GM03348 (cell line): ENCODE measurements at regions not wholly inside any gene's neighbourhood (a gene's known extent, or its start where the extent isn't known, plus 50 kb on each side); places are given as distances from the start of the nearest gene placed in this dataset.

ENCODE experiments used
- DNase-seq: peaks from one replicate; pipeline ENCODE4 v3.0.0; 2012; ENCODE audit warnings: low spot score

- DNase-seq: no peak
Observed at GRCh38 chr2:196390243-196391148, 219.1 kb upstream of the STK17B start.

GRCh38 chr2:196391149-196391479 is 219.7 kb upstream of the STK17B start:
- DNase-seq: no peak

- DNase-seq: no peak
Observed at GRCh38 chr2:196399096-196399495, 227.7 kb upstream of the STK17B start.

DNA sequence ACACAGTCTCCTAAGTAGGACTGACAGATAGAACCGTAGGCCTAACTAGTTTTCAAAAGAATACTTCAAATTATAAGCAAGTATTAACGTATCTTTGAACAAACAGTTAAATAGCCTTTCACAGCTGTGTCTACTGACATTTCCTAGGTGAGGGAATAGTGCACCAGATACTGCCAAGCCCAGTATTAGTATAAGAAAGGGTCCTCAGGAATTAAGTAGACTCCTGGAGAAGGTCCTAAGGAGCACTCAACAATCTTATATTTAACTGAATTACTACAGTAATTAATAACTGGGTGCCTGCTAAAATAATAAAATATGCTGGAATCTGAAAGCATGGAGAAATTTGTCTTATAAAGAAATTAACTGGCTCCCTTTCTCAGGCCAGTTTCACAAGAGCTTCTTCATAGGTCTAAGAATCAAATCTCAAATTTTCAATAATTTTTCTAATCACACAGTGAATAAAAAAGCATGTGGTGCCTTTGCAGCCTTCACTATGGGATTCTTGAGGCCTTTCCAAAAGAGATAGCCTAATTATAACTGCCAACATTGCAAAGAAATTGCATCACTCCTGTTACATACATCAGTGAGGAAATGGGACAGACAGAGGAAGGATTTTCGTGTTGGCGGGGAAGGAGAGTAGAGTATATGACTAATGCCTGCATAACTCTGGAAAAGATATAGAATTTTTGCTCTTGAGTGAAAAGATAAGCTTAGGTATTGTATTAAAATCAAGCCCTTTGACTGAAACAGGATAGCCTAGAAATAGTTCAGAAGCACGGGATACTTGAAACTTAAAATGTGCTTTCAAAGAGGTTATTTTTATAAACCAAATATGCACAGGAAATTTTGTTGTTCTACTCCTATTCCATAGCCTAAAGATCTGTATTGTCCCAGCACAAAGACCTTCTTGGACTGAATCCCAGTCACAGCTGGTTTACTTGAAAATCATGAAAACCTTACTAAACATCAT is 228.6 kb upstream of the STK17B start:
- DNase-seq: peak; percentile 81

DNA sequence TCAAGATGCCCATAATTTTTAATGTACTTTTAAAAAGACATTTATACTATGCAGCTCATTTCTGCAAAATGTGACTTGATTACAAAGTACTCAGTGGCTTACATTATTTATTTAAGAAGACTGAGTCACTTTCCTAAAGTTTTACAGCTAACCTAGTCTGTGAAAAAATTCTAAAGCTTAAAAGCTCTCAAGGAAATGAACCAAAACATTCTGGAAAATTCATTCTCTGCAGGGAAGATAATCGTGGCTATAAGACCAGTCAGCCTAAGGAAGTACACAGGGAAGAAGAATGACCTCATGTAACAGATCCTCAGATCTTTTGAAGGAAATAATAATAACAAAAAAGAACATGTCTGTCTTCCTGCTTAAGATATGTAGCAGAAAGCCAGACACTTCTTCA is 232.1 kb upstream of the STK17B start:
- no peak for DNase-seq

DNA sequence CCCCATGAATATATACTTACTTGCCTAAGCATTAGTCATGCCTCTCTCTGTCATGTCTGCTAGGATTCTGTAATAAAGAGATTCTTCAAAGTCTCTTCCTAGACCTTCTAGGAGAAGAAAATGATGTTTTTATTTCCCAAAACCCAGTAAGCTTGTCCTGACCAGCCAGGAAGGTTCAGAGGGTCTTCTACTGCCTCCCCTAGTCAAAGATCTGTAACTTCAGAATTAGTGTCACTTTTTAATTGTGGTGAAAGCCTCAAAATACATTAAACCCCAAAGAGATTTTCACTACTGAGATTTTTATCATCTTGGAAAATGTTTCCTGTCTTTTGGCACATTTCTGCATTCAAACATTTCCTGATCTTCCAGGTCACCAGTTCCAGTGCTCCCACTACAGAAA is 232.9 kb upstream of the STK17B start:
- no peak for DNase-seq

DNA sequence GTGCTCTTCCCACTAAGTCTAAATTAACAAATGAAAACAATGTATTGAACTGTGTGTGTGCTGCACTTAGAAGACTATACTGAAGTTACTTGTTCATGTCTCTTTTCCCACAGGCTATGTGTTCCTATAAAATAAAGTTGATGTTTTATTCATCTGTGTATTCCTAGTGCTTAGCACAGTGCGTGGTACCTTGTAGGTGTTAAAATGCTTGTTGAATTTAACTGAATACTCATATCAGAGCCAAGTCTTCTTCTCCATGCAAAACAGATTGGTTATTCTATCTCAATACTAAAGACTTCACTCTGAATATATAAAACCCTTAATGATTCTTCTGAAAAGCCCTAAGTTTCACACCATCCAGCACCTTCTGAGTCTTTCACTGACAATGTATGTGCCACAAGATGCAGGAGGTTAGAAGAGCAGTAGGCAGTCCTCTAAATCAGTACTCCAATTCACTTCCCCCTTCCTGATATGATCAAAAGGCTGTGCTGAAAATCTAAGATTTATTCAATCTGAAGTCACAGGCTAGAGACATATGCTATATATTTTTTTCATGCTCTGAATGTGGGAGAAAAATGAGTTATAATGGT is 231.7 kb upstream of the CCDC150 start:
- DNase-seq: no peak

DNA sequence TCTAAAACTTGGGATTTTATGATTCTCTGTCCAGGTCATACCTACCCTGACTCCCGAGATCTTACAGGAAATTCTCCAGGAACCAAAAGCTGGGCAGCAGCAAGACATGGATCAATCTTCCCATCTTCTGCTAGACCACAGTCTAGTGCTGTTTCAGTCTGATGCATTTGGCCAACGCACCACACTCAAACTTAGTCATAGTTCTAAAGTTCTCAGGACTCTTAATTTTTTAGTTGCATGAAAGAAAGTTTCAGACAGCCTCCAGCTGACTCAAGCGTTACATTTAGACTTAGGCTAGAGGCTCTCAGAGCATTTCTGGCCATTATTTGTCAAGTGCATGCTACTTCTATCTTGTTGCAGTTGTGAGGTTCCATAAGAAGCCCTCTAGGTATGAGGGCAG is 230.1 kb upstream of the CCDC150 start:
- no peak for DNase-seq

- no peak for DNase-seq
Observed at GRCh38 chr2:196410008-196410407, 229.5 kb upstream of the CCDC150 start.

DNA sequence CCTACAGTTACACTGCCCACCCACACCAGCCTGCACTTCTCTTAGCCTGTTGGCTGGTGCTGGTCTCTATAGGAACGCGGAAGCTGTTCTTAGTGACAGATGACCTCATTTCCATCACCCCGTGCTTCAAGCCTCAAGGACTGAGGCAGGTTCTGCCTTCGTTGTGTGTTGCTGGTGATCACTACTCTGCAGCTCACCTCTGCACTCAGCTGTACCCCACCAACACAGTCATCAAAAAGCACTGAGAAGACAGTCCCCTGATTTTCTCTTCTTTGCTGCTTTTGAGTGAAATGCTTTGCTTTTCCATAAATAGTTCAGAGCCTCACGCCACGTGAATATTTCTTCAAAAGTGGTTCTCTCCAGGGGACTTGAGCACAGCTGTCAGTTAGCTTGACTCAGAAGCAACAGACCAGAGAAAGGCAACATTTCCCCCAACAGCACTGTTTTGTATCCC is 225.7 kb upstream of the CCDC150 start:
- DNase-seq: peak; percentile 61

DNA sequence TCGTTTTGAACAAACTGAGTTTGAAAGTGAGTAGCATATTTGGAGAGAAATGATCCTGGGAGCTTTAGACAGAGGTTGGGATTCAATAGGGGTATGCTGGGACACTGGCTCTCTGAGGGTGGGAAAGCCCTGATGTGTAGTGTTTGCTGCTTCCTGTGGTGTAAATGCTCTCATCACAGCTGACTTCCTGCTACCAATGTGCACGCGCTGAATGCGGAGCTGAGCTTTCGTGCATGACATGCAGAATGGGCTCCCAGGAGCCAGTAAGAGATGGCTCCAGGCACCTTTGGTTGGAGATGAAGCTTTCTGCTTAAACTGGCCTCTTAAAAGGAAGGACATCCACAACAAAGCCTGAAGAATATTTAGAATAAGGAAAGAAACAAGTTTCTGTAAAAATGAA is 224.1 kb upstream of the CCDC150 start:
- no peak for DNase-seq

- DNase-seq: no peak
Observed at GRCh38 chr2:196420143-196420542, 219.4 kb upstream of the CCDC150 start.

- DNase-seq: no peak
Observed at GRCh38 chr2:196421880-196422279, 217.6 kb upstream of the CCDC150 start.

DNA sequence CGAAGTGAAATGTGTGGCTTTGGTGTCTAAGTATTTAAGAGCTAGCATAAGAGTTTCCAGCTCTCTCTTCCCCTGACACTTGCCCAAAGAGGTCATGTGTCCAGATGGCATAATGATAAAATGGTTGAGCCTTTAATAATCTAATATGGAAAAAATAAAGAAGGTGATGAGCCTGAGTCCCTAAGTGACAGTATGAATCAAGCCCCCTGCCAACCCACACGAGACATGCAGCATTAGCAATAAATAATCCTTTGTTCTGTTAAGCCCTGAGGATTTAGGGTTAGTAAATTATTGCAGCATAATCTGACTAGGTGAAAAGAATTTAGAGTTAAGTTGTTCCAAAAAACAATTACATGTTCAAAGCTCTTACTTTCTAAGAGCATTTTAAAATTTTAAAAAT is 217.2 kb upstream of the CCDC150 start:
- DNase-seq: no peak

DNA sequence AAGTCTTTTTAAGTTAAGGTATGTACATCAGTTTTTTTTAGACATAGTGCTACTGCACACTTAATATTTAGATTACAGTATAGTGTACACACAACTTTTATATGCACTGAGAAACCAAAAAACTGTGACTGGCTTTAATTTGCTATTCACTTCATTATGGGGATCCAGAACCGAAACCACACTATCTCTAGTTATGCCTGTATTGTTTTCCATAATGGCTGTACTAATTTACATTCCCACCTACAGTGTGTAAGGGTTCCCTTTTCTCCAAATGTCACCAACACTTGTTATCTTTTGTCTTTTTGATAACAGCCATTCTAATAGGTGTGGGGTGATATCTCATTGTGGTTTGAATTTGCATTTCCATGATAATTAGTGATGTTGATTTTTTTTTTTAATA is 213.4 kb upstream of the CCDC150 start:
- no peak for DNase-seq

GRCh38 chr2:196427986-196428634 is 211.4 kb upstream of the CCDC150 start:
- no peak for DNase-seq

DNA sequence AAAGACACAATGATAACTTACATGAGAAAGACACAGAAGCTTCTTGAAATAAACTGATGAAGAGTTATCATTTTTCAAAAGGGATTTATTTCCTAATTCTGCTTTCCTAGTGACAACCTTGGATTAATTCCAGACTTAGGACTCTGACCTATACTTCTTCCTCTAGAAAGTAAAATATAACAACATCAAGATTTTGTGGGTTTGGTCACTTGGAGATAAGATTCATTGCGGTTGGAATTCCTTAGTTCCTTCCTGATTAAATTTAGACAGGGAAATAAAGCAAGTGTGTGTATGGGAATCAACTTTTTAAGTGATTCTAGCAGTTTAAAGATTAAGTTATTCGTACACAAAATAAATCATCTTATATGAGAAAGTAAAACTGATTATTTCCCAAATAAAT is 208.4 kb upstream of the CCDC150 start:
- no peak for DNase-seq

- peak; percentile 10 for DNase-seq
Observed at GRCh38 chr2:196431957-196432356, 207.6 kb upstream of the CCDC150 start.

GRCh38 chr2:196433116-196433515 is 206.4 kb upstream of the CCDC150 start:
- DNase-seq: no peak

DNA sequence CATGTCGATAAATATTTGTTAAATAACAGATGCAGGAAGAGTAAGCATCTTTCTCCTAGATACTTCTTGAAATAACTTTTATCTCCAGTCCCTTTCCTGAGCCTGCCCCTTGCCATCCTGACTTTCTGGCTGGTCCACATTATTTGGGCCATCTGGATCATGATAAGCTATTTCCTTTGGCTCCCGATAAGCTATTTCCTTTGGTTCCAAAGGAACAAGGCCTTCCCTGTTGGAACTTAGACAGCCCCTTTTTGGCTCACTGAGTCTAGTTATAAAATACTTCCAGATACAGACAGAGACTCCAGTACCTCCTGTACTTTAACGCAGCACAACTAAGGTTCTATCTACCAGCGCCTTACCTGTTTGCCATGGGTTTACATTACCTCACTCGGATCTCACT is 205.3 kb upstream of the CCDC150 start:
- no peak for DNase-seq

- peak; percentile 21 for DNase-seq
Observed at GRCh38 chr2:196435189-196435588, 204.3 kb upstream of the CCDC150 start.

DNA sequence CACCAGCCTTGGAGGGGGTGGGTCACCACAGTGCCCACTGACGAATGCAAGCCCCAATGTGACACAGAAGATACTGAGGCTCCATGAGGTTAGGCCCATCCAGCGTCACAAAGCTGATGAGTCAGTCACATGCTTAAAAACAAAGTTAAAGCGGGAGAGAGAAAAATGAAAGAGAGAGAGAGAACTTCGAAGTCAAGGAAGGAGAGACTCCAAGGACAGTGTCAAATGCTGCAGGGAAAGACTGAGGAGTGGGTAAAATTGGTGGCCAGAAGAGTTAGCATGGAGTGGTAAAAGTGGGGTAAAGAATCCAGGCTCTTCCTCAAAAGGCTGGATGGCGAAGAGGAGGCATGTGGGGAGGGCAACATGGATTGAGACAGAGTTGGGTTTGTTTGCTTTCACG is 201.9 kb upstream of the CCDC150 start:
- no peak for DNase-seq
